Lower leg skin (tissue), 4 donors: ENCODE measurements at regions not wholly inside any gene's neighbourhood (a gene's known extent, or its start where the extent isn't known, plus 50 kb on each side); places are given as distances from the start of the nearest gene placed in this dataset.

Experiments
- DNase-seq, 2 donors: peaks; one replicate each; pipeline ENCODE4 v3.0.0-alpha.2; 2019; ENCODE audit warnings: low spot score in 2 of 2
- H3K4me3 ChIP-seq: fragments of 200-600 bp; sonication (generic); 2 replicates; pipeline ENCODE4 v1.5.1; 2017; ENCODE audit warnings: mild to moderate bottlenecking, low read depth; ENCODE audit not compliant: poor library complexity, severe bottlenecking
- CTCF ChIP-seq, 3 donors: fragments of 450-650 bp; IDR thresholded peaks; one replicate each; pipeline ENCODE4 v1.5.1; 2016; ENCODE audit warnings: antibody characterized with exemption in 3 of 3, mild to moderate bottlenecking in 3 of 3, moderate library complexity in 2 of 3
- POLR2A ChIP-seq, 2 donors: fragments of 450-650 bp; IDR thresholded peaks; one replicate each; pipeline ENCODE4 v1.6.1; 2016 to 2017; ENCODE audit warnings: antibody characterized with exemption in 2 of 2, mild to moderate bottlenecking in 1 of 2, moderate library complexity in 1 of 2
- WGBS, 2 donors: methylation state at CpG; one replicate each; pipeline ENCODE4 v1.1.5; 2018; 5-methylcytosine and 5-hydroxymethylcytosine counted together
- intact Hi-C: fragments of 100-400 bp; cut with DNase I; formaldehyde crosslinking; loops from one replicate; pipeline ENCODE4 v1.15.0; 2023; ENCODE audit warnings: low total_unique reads

- DNase-seq = no peak
- intact Hi-C loops = no loop called here
- 6 to 7% methylated on average over 6 of the region's 6 CpGs for WGBS, 2 donors
- H3K4me3 ChIP-seq = no peak overlapping the region
- TF ChIP-seq CTCF (IDR thresholded peaks at IDR 0.05) = no peak
- no peak for TF ChIP-seq POLR2A (IDR thresholded peaks at IDR 0.05)
Observed at GRCh38 chr19:56969759-56970178, 129.2 kb upstream of the PEG3 start.

DNA sequence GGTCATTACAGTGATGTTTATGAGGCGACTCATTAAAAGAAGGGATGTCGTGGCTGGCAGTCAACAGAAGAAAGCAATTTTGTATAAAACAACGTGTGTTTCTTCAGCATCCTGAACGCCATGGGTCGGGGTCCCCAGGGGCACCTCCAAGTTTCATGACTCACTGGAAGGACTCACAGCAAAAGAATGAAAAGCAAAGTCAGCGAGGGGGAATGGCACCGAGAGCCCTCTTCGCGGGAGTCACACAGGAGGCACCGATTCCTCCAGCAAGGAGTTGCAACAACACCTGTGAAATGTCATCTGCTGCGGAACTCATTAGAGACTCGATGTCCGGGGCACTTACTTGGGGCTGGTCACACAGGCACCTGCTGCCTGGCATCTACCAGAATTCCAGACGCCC, 130.7 kb upstream of the PEG3 start:
- no peak for DNase-seq
- intact Hi-C loops = no loop called here
- WGBS, 2 donors = 69 to 72% methylated on average over 13 to 14 of the region's 14 CpGs
- TF ChIP-seq POLR2A (IDR thresholded peaks at IDR 0.05) (no peak), CTCF (IDR thresholded peaks at IDR 0.05) (no peak)
- no peak overlapping the region for H3K4me3 ChIP-seq

DNA sequence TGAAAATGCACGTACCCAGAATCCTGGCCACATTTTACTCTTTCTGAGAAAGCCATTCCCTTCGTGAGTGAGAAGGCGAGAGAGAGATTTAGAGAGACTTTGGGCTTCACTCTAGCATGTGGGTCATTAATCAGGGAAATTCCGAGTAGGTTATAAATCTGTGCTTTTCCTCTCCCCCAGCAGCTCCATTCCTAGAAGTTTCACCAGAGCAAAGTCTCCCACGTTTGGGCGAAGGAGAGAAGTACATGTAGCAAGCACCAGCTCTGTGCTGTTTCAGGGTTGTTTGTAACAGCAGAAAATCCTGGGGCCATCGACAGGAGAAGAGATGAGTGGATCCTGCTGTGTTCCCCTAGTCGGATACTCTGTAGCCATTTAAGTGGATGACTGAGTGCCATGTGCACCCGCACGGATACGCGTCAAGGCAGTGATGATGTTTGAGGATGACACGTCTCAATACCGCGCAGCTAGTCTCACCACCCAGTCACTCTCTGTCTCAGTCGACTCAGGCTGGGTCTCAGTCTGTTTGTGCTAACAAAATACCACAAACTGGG, 131.8 kb upstream of the PEG3 start:
- WGBS, 2 donors = 64 to 67% methylated on average over 16 of the region's 16 CpGs

GRCh38 chr19:56973713-56974555, 133.4 kb upstream of the PEG3 start:
- WGBS, 2 donors = 54 to 56% methylated on average over 12 of the region's 12 CpGs
- TF ChIP-seq POLR2A (IDR thresholded peaks at IDR 0.05) = no peak
- TF ChIP-seq CTCF (IDR thresholded peaks at IDR 0.05) = no peak
- no peak for DNase-seq
- no peak overlapping the region for H3K4me3 ChIP-seq
- intact Hi-C loops = no loop called here

More for the DNA sequence above, 131.8 kb upstream of the PEG3 start:
- TF ChIP-seq POLR2A (IDR thresholded peaks at IDR 0.05) (no peak), CTCF (IDR thresholded peaks at IDR 0.05) (no peak)
- intact Hi-C loops = no loop called here
- H3K4me3 ChIP-seq = no peak overlapping the region
- no peak for DNase-seq

- 54 to 63% methylated on average over 8 of the region's 8 CpGs for WGBS, 2 donors
- no peak for DNase-seq
- no peak for TF ChIP-seq POLR2A (IDR thresholded peaks at IDR 0.05)
- TF ChIP-seq CTCF (IDR thresholded peaks at IDR 0.05) = no peak
- no peak overlapping the region for H3K4me3 ChIP-seq
- intact Hi-C loops = no loop called here
Observed at GRCh38 chr19:56974556-56975207, 134.2 kb upstream of the PEG3 start.
